Psoas muscle (tissue), 7 donors: ENCODE measurements at regions not wholly inside any gene's neighbourhood (a gene's known extent, or its start where the extent isn't known, plus 50 kb on each side); places are given as distances from the start of the nearest gene placed in this dataset.

Experiments used
- ATAC-seq, 4 donors: fragments of 200-7000 bp; cut with Tn5 transposase; one replicate each; pipeline ENCODE4 v1.9.1; 2020; ENCODE audit warnings: moderate library complexity in 3 of 4, mild to moderate bottlenecking in 2 of 4
- DNase-seq, 2 donors: peaks; one replicate each; pipeline ENCODE4 v3.0.0-alpha.2; 2020
- H3K27ac ChIP-seq: fragments of 200-600 bp; one replicate; pipeline ENCODE4 v1.8.0; 2022
- H3K27me3 ChIP-seq, 3 donors: fragments of 200-600 bp in 1 of 3; one replicate each; pipeline versions ENCODE4 v1.6.1 to v1.8.0; 2013 to 2022; ENCODE audit warnings: low read length in 2 of 3, mild to moderate bottlenecking in 2 of 3, moderate library complexity in 1 of 3; ENCODE audit not compliant: insufficient read depth in 3 of 3
- H3K36me3 ChIP-seq, 2 donors: fragments of 200-600 bp in 1 of 2; one replicate each; pipeline versions ENCODE4 v1.6.1 to v1.8.0; 2013 to 2022; ENCODE audit warnings: low read depth in 1 of 2, mild to moderate bottlenecking in 1 of 2, moderate library complexity in 1 of 2; ENCODE audit not compliant: insufficient read depth in 1 of 2
- H3K4me1 ChIP-seq: fragments of 200-600 bp; one replicate; pipeline ENCODE4 v1.8.0; 2022
- H3K4me3 ChIP-seq: fragments of 200-600 bp; one replicate; pipeline ENCODE4 v1.8.0; 2022; ENCODE audit warnings: mild to moderate bottlenecking
- H3K9me3 ChIP-seq: fragments of 200-600 bp; one replicate; pipeline ENCODE4 v1.8.0; 2022
- WGBS, 3 donors: extraction: QIAGEN DNeasy Blood & Tissue Kit; methylation state at CpG; one replicate each; pipeline versions ENCODE4 v1.1.6 to v1.1.7; 2013; 5-methylcytosine and 5-hydroxymethylcytosine counted together
- intact Hi-C, 2 donors: fragments of 100-400 bp; cut with DNase I; formaldehyde crosslinking; loops; one replicate each; pipeline versions ENCODE4 v1.11.0 to v1.14.2; 2022
- TF ChIP-seq, protein P1 (sequence below): fragments of 200-600 bp; IDR thresholded peaks from one replicate; pipeline ENCODE4 v1.8.0; 2022; ENCODE audit warnings: antibody characterized with exemption
- donor health status: healthy with polysubstance abuse.
- donor health status: DM: no; HTN: no; CAD: no; lungs with moderate emphysema.
- donor health status: Bipolar disorder and iron deficiency.
- donor health status: healthy.
- donor health status: DM: yes; HTN: yes; CAD: no.
- donor health status: DM: no; HTN: no; CAD: no.
- donor health status: DM: yes; HTN: yes; CAD: no.

DNA sequence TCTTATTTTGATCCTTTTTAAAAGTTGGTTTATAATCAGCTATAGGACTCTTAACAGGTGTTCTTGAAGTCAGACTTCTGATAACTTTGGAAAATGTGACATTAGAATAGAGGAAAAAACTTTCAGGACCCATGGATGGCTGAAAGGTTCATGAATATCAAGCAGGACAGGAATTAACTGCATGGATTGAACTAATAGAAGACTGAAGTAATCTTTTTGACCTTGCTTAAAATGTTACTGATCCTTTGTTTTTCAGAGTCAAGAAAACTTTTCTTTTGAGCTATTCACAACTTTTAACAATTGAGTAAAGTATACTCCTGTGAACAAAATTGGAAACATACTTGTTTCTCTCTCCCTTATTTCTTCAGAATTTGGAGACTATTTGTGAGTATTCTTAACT, 79.2 kb downstream of the PLK2 start:
- intact Hi-C loops = no loop called here
- TF ChIP-seq, protein P1, sequence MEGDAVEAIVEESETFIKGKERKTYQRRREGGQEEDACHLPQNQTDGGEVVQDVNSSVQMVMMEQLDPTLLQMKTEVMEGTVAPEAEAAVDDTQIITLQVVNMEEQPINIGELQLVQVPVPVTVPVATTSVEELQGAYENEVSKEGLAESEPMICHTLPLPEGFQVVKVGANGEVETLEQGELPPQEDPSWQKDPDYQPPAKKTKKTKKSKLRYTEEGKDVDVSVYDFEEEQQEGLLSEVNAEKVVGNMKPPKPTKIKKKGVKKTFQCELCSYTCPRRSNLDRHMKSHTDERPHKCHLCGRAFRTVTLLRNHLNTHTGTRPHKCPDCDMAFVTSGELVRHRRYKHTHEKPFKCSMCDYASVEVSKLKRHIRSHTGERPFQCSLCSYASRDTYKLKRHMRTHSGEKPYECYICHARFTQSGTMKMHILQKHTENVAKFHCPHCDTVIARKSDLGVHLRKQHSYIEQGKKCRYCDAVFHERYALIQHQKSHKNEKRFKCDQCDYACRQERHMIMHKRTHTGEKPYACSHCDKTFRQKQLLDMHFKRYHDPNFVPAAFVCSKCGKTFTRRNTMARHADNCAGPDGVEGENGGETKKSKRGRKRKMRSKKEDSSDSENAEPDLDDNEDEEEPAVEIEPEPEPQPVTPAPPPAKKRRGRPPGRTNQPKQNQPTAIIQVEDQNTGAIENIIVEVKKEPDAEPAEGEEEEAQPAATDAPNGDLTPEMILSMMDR = no peak
- H3K36me3 ChIP-seq = no peaks in the 10 kb centered on the region
- no peaks in the 10 kb centered on the region for H3K4me1 ChIP-seq
- H3K27me3 ChIP-seq = no peaks in the 10 kb centered on the region
- no peak overlapping the region for H3K27ac ChIP-seq
- H3K9me3 ChIP-seq = peaks cover 18% of the 10 kb centered on the region
- no peak for DNase-seq
- no peak overlapping the region for H3K4me3 ChIP-seq
- ATAC-seq = no peak

DNA sequence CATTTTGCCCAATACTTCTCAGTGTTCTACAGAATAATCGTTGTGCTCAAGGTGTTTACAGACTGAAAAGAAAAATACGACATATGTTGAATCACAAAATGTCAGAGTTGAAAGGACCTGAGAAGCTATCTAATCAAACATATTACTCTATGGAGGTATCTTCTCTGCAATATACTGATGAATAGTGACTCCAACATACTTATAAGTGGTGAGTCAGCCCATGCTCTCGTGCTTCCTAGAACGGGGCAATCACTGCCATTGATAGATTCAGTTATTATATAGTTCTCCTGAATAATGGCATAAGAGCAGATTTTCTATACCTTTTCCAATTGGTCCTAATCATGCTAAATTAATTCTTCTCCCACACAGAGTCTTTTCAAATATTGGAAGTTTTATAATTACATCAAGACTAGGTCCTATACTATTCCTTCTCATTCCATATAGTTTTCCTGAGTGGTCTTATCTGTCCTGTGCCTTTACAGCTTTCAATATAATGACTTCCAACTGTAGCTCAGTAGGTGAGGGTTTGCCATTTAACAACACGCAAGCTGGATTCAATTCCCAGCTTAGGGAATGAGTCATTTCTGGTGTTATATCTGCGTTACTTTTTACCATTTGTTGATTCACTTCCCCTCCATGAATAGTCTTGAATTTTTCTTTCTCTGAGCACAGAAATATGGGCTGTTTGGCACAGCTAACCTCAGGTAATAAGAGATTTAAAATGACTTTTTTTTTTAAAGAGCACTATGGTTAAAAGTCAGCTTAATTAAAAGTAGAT, 81.1 kb downstream of the PLK2 start:
- H3K4me3 ChIP-seq = no peak overlapping the region
- WGBS, 3 donors = 85 to 96% (median 85%) methylated on average over 6 of the region's 6 CpGs
- no peaks in the 10 kb centered on the region for H3K4me1 ChIP-seq
- no peak for DNase-seq
- intact Hi-C loops = no loop called here
- H3K36me3 ChIP-seq = no peaks in the 10 kb centered on the region
- no peak for ATAC-seq
- no peaks in the 10 kb centered on the region for H3K27me3 ChIP-seq
- H3K27ac ChIP-seq = no peak overlapping the region
- TF ChIP-seq, protein P1 = no peak
- peaks cover 18% of the 10 kb centered on the region for H3K9me3 ChIP-seq

DNA sequence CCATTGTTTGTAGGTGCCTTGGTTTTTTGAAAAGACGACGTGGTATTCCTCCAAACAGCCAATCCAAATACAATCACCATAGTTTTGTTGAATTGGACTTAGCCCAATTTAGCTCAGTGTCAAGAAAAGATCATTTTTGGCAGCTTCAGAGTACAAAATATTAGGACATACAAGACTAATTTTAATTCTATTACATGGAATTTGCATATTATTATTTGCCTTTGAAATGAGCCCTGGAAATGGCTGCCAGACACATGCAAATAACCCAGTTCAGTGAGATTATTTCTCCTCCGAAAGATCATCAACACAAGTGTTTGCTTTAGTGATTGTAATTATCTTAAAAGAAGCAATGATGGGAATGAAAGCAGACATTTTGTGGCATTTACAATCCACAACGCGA, 89.3 kb downstream of the PLK2 start:
- Histone ChIP-seq H3K4me3 (no peak overlapping the region), H3K4me1 (no peaks in the 10 kb centered on the region), H3K36me3 (no peaks in the 10 kb centered on the region), H3K9me3 (no peaks in the 10 kb centered on the region), H3K27ac (no peak overlapping the region), H3K27me3 (no peaks in the 10 kb centered on the region)
- WGBS, 3 donors = 82 to 90% (median 82%) methylated on average over 5 of the region's 5 CpGs
- TF ChIP-seq, protein P1 = no peak
- DNase-seq (no peak), ATAC-seq (no peak)
- intact Hi-C loops = no loop called here

DNA sequence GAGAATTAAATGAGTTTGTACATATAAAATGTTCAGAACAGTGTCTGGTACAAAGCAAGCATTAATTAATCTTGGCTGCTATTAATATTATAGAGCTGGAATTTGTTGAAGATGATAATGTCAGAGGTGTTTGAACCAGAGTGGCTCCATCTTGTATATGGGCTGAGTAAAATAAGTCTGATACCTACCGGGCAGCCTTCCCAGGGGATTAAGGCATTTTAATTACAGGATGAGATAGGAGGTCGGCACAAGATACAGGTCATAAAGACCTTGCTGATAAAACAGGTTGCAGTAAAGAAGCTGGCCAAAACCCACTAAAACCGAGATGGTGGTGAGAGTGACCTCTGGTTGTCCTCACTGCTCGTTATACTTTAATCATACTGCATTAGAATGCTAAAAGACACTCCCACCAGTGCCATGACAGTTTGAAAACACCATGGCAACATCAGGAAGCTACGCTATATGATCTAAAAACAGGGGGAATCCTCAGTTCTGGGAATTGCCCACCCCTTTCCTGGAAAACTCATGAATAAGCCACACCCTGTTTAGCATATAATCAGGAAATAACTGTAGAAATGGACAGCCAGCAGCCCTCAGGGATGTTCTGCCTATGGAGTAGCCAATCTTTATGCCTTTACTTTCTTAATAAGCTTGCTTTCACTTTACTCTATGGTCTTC, 90.2 kb downstream of the PLK2 start:
- Histone ChIP-seq H3K4me1 (no peaks in the 10 kb centered on the region), H3K27me3 (no peaks in the 10 kb centered on the region), H3K4me3 (no peak overlapping the region), H3K9me3 (no peaks in the 10 kb centered on the region), H3K36me3 (no peaks in the 10 kb centered on the region), H3K27ac (no peak overlapping the region)
- no peak for ATAC-seq
- DNase-seq = no peak
- TF ChIP-seq, protein P1 = no peak
- intact Hi-C loops = no loop called here
- WGBS, 3 donors = 65 to 82% (median 74%) methylated on average over 5 of the region's 5 CpGs
